Astrocyte of the cerebellum (primary cell): ENCODE measurements at regions not wholly inside any gene's neighbourhood (a gene's known extent, or its start where the extent isn't known, plus 50 kb on each side); places are given as distances from the start of the nearest gene placed in this dataset.

Experiments
- DNase-seq: peaks from one replicate; pipeline ENCODE4 v3.0.0-alpha.2; 2011; ENCODE audit warnings: low read depth
- H3K4me3 ChIP-seq: 2 replicates; pipeline ENCODE4 v1.5.1; 2011; ENCODE audit warnings: mild to moderate bottlenecking, low read depth, low read length, moderate library complexity
- in situ Hi-C: cut with HindIII; loops from 2 replicates; pipeline ENCODE4 v1.10.0; 2017; ENCODE audit warnings: low sequenced_read_pairs
- TF ChIP-seq, protein P1 (sequence below): IDR thresholded peaks from 2 replicates; pipeline ENCODE4 v1.5.1; 2012; ENCODE audit warnings: low read length, low read depth, moderate library complexity, mild to moderate bottlenecking; ENCODE audit errors: missing control alignments

DNA sequence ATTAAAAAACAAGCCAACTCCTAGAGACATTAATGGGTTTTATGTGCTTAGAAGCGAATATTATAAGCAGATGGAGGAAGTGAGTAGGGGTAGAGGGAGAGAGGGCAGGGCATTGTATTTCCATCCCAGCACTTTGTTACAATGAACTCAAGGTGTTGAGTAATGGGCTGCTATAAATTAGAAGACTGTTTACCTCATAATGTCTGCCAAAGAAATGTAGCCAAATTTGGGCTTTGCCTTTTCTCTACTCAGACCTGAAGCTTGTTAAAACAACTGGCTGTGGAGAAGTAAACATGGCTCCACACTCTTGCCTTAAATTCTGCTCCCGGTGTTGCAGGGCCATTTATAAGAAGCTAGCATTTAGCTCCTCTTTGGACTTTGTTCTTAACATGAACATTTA is 134.7 kb downstream of the PMP22 start:
- TF ChIP-seq, protein P1, sequence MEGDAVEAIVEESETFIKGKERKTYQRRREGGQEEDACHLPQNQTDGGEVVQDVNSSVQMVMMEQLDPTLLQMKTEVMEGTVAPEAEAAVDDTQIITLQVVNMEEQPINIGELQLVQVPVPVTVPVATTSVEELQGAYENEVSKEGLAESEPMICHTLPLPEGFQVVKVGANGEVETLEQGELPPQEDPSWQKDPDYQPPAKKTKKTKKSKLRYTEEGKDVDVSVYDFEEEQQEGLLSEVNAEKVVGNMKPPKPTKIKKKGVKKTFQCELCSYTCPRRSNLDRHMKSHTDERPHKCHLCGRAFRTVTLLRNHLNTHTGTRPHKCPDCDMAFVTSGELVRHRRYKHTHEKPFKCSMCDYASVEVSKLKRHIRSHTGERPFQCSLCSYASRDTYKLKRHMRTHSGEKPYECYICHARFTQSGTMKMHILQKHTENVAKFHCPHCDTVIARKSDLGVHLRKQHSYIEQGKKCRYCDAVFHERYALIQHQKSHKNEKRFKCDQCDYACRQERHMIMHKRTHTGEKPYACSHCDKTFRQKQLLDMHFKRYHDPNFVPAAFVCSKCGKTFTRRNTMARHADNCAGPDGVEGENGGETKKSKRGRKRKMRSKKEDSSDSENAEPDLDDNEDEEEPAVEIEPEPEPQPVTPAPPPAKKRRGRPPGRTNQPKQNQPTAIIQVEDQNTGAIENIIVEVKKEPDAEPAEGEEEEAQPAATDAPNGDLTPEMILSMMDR, result no peak
- in situ Hi-C loops, result no loop called here
- no peak overlapping the region for H3K4me3 ChIP-seq
- DNase-seq, result no peak

DNA sequence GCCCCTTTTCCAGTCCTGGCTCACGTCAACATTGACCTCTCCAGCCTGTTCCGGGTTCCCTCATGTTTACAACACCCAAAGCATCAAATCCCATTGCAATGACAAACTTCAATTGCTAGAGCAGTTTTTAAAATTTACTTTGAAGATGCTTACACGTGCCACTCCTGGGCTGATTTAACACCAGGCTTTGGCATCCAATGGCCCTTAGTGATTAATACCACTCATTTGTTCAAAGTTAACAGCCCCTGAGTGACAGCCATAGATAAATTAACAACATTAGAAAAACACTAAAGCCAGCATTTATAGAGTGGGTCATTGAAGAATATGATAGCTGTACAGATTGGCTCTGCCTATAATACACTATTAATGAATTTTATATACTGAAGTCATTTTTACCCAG is 135.1 kb downstream of the PMP22 start:
- DNase-seq, result no peak
- no peak overlapping the region for H3K4me3 ChIP-seq
- in situ Hi-C loops, result no loop called here
- TF ChIP-seq, protein P1, result no peak

GRCh38 chr17:15124746-15125145 is 140.4 kb downstream of the PMP22 start:
- H3K4me3 ChIP-seq, result no peak overlapping the region
- TF ChIP-seq, protein P1, result no peak
- in situ Hi-C loops, result no loop called here
- no peak for DNase-seq

DNA sequence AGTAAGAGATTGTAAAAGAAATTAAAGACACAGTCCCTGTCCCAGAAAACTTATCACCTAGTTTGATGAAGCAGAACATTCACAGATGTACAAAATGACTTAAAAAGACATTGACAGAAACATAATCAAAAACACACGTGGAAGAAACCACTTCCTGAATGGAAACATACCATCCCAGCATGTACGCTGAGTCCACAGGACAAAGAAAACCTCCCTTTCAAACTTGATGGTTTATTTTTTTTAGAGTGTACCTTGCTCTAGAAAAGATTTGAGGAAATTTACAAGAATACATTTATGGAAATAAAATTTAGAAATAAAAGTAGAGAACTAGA is 140.9 kb downstream of the PMP22 start:
- no peak for DNase-seq
- no peak overlapping the region for H3K4me3 ChIP-seq
- TF ChIP-seq, protein P1, result no peak
- in situ Hi-C loops, result no loop called here

GRCh38 chr17:15123593-15124263 is 141.4 kb downstream of the PMP22 start:
- in situ Hi-C loops, result no loop called here
- no peak for DNase-seq
- TF ChIP-seq, protein P1, result no peak

DNA sequence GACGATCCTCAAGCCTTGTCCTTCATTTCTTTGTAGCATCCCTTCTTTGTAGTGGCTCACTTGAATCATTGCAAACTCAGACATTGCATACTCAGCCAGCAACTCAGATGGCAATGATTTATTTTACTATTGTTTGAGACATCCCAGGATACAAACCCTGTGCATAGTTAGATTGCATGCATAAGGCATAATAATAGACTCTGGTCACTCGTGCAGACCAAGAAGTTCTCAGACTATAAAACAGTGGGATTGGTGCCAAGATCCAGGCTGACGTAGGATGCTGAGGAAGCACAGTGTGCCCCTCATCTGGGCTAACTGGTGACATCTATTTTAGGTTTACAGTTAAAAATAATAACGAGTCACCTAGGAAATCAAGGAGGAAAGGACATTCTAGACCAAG is 142.3 kb downstream of the PMP22 start:
- TF ChIP-seq, protein P1, result no peak
- in situ Hi-C loops, result no loop called here

More at GRCh38 chr17:15123593-15124263, 141.4 kb downstream of the PMP22 start:
- H3K4me3 ChIP-seq, result no peak overlapping the region

More for the DNA sequence above, 142.3 kb downstream of the PMP22 start:
- DNase-seq, result no peak
- H3K4me3 ChIP-seq, result no peak overlapping the region
